ENCODE measurements at regions not wholly inside any gene's neighbourhood (a gene's known extent, or its start where the extent isn't known, plus 50 kb on each side); places are given as distances from the start of the nearest gene placed in this dataset.

DNA sequence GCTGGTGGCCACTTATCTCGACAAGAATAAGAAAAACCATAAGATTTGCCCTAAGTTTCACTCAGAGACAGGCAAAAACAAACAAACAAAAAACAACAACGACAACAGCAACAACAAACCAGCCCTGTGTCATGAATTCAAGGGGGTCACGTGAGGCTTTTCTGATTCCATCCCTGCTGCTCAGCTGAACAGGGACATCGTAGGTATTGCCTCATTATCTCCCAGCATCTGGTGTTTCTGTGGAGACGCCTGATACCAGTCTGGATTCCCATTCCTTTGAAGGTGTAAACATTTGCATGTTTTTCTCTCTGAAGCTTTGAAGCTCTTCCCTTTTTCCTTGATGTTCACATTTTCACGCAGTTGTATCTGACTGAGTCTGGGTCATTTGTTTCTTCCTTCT is 117.4 kb downstream of the KCNF1 start:
- TF ChIP-seq, protein P1, sequence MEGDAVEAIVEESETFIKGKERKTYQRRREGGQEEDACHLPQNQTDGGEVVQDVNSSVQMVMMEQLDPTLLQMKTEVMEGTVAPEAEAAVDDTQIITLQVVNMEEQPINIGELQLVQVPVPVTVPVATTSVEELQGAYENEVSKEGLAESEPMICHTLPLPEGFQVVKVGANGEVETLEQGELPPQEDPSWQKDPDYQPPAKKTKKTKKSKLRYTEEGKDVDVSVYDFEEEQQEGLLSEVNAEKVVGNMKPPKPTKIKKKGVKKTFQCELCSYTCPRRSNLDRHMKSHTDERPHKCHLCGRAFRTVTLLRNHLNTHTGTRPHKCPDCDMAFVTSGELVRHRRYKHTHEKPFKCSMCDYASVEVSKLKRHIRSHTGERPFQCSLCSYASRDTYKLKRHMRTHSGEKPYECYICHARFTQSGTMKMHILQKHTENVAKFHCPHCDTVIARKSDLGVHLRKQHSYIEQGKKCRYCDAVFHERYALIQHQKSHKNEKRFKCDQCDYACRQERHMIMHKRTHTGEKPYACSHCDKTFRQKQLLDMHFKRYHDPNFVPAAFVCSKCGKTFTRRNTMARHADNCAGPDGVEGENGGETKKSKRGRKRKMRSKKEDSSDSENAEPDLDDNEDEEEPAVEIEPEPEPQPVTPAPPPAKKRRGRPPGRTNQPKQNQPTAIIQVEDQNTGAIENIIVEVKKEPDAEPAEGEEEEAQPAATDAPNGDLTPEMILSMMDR (IDR thresholded peaks at IDR 0.05), result no peak
- TF ChIP-seq EP300 (IDR thresholded peaks at IDR 0.05), result no peak
